GM12875 (cell line): ENCODE measurements at regions not wholly inside any gene's neighbourhood (a gene's known extent, or its start where the extent isn't known, plus 50 kb on each side); places are given as distances from the start of the nearest gene placed in this dataset.
"Not testable (repeated sequence)": the region's sequence is repeated elsewhere in the genome, so short reads cannot be mapped to it uniquely, and the experiment has no call there.

Experiments
- H3K4me3 ChIP-seq: one replicate; pipeline ENCODE4 v1.5.1; 2011; ENCODE audit warnings: low read depth, low read length, control low read depth
- CTCF ChIP-seq: IDR thresholded peaks from 2 replicates; pipeline ENCODE4 v1.5.1; 2011; ENCODE audit warnings: low read depth, mild to moderate bottlenecking, control low read depth, inconsistent platforms, low read length, moderate library complexity, borderline replicate concordance; ENCODE audit not compliant: insufficient read depth

- no peak for TF ChIP-seq CTCF
- H3K4me3 ChIP-seq, result no peak overlapping the region
These were observed 69.1 kb downstream of the OLIG1 start for GRCh38 chr21:33139084-33139483.

GRCh38 chr21:33140288-33140687 is 70.3 kb downstream of the OLIG1 start:
- TF ChIP-seq CTCF, result no peak
- no peak overlapping the region for H3K4me3 ChIP-seq

- no peak for TF ChIP-seq CTCF
- H3K4me3 ChIP-seq, result no peak overlapping the region
These were observed 76.5 kb downstream of the OLIG1 start for GRCh38 chr21:33146467-33146866.

GRCh38 chr21:33149181-33149580 is 79.2 kb downstream of the OLIG1 start:
- no peak overlapping the region for H3K4me3 ChIP-seq
- no peak for TF ChIP-seq CTCF

- H3K4me3 ChIP-seq, result not testable (repeated sequence)
These were observed 78.8 kb upstream of the IFNAR2 start for GRCh38 chr21:33150968-33151367.

GRCh38 chr21:33151941-33152731 is 77.6 kb upstream of the IFNAR2 start:
- no peak overlapping the region for H3K4me3 ChIP-seq
- no peak for TF ChIP-seq CTCF

- no peak for TF ChIP-seq CTCF
- no peak overlapping the region for H3K4me3 ChIP-seq
These were observed 77.0 kb upstream of the IFNAR2 start for GRCh38 chr21:33152732-33153130.
